GM12864 (cell line): ENCODE measurements at regions not wholly inside any gene's neighbourhood (a gene's known extent, or its start where the extent isn't known, plus 50 kb on each side); places are given as distances from the start of the nearest gene placed in this dataset.

Experiments used
- DNase-seq: peaks from one replicate; pipeline ENCODE4 v3.0.0-alpha.2; 2011; ENCODE audit warnings: low read depth
- H3K4me3 ChIP-seq: 2 replicates; pipeline ENCODE4 v1.5.1; 2011; ENCODE audit warnings: mild to moderate bottlenecking, low read depth, low read length, control low read depth
- CTCF ChIP-seq: IDR thresholded peaks from 2 replicates; pipeline ENCODE4 v1.5.1; 2011; ENCODE audit warnings: low read depth, mild to moderate bottlenecking, moderate library complexity, low read length, control low read depth, inconsistent platforms; ENCODE audit errors: missing control alignments

GRCh38 chr13:21316376-21316775 lies 139.9 kb downstream of the MRPL57 start:
- no peak for DNase-seq
- no peak for TF ChIP-seq CTCF

GRCh38 chr13:21318891-21319532 lies 140.1 kb downstream of the ZDHHC20 start:
- no peak overlapping the region for H3K4me3 ChIP-seq
- no peak for DNase-seq
- TF ChIP-seq CTCF: no peak

More at GRCh38 chr13:21316376-21316775, 139.9 kb downstream of the MRPL57 start:
- no peak overlapping the region for H3K4me3 ChIP-seq

- H3K4me3 ChIP-seq: no peak overlapping the region
- no peak for DNase-seq
- TF ChIP-seq CTCF: no peak
Observed at GRCh38 chr13:21319869-21320641, 139.0 kb downstream of the ZDHHC20 start.

- no peak for DNase-seq
- TF ChIP-seq CTCF: no peak
- no peak overlapping the region for H3K4me3 ChIP-seq
Observed at GRCh38 chr13:21320642-21321034, 138.5 kb downstream of the ZDHHC20 start.

GRCh38 chr13:21321269-21321668 lies 137.8 kb downstream of the ZDHHC20 start:
- H3K4me3 ChIP-seq: no peak overlapping the region
- no peak for TF ChIP-seq CTCF
- no peak for DNase-seq

GRCh38 chr13:21322327-21322965 lies 136.7 kb downstream of the ZDHHC20 start:
- no peak overlapping the region for H3K4me3 ChIP-seq

More at GRCh38 chr13:21322327-21322965, 136.7 kb downstream of the ZDHHC20 start:
- no peak for TF ChIP-seq CTCF
- no peak for DNase-seq
